HFFc6 (cell line): ENCODE measurements at regions not wholly inside any gene's neighbourhood (a gene's known extent, or its start where the extent isn't known, plus 50 kb on each side); places are given as distances from the start of the nearest gene placed in this dataset.

Experiments used
- DNase-seq: peaks from one replicate; pipeline ENCODE4 v3.0.0-alpha.2; 2018
- H3K27ac Mint-ChIP-seq: 2 replicates; pipeline ENCODE4 v1.8.0; 2020; ENCODE audit warnings: mild to moderate bottlenecking, mixed read lengths
- H3K27me3 Mint-ChIP-seq: 2 replicates; pipeline ENCODE4 v1.8.0; 2021; ENCODE audit warnings: mild to moderate bottlenecking, moderate library complexity, mixed read lengths; ENCODE audit not compliant: insufficient read depth
- H3K36me3 Mint-ChIP-seq: 2 replicates; pipeline ENCODE4 v1.8.0; 2021; ENCODE audit warnings: low read depth, mixed read lengths
- H3K4me1 Mint-ChIP-seq: 2 replicates; pipeline ENCODE4 v1.8.0; 2020; ENCODE audit warnings: low read depth, mixed read lengths
- H3K4me3 Mint-ChIP-seq: 2 replicates; pipeline ENCODE4 v1.8.0; 2020; ENCODE audit warnings: mild to moderate bottlenecking, moderate library complexity, mixed read lengths
- H3K9me3 Mint-ChIP-seq: 2 replicates; pipeline ENCODE4 v1.8.0; 2020; ENCODE audit warnings: mild to moderate bottlenecking, mixed read lengths
- CTCF ChIP-seq: fragments of 200-600 bp; sonication (generic); IDR thresholded peaks from 2 replicates; pipeline ENCODE4 v1.5.0; 2021; ENCODE audit warnings: antibody characterized with exemption, mild to moderate bottlenecking

DNA sequence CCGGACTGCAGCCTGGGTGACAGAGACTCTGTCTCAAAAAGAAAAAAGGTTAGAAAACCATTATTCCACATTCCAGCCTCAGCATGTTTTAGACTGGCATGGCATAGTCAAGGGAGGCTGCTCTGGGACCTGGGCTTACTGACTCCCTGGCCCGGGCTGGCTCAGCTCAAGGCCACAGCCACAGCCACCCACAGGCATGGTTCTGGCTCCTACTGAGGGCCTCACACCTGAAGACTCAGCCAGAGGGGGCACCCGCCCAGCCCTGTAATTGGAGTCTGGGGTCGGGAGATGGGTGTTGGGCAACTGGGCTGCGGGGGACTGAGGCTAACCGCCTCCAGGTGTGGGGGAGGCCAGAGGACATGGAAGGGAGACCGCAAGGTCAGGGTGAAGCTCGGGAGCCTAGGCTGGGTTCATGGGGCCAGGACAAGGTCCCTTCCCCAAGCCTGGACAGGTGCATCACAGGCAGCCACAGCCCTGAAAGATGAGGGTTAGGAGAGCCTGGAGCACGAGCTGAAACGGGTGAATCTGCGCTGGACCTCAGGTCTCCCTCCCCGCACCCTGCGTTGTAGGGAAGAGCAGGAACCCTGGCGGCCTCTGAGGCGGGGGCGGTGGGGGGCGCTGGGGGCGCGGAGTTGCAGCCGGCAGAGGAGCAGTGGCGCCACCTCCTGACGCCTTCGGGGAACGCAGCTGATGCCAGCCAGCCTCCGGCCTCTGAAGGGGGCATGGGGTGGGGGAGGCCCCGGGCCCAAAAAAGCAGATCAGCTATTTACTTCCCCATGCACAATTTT, 67.7 kb upstream of the SRSF6 start:
- Mint-ChIP-seq H3K4me1 (peaks cover 20% of the 10 kb centered on the region), H3K9me3 (no peaks in the 10 kb centered on the region), H3K4me3 (no peak overlapping the region), H3K36me3 (no peaks in the 10 kb centered on the region), H3K27ac (no peak overlapping the region), H3K27me3 (peaks cover 3% of the 10 kb centered on the region)
- no peak for DNase-seq
- TF ChIP-seq CTCF: peak; percentile 84

GRCh38 chr20:43389211-43389610, 68.5 kb upstream of the SRSF6 start:
- peaks cover 26% of the 10 kb centered on the region for H3K4me1 Mint-ChIP-seq

GRCh38 chr20:43388268-43389002, 69.3 kb upstream of the SRSF6 start:
- no peaks in the 10 kb centered on the region for H3K36me3 Mint-ChIP-seq
- peaks cover 33% of the 10 kb centered on the region for H3K4me1 Mint-ChIP-seq
- H3K27me3 Mint-ChIP-seq: no peaks in the 10 kb centered on the region; the same call in 1 of the 2 replicates
- peak overlapping the region; percentile 14; the same call in 1 of the 2 replicates for H3K4me3 Mint-ChIP-seq
- no peaks in the 10 kb centered on the region for H3K9me3 Mint-ChIP-seq
- no peak for DNase-seq
- no peak for TF ChIP-seq CTCF
- no peak overlapping the region for H3K27ac Mint-ChIP-seq

More at GRCh38 chr20:43389211-43389610, 68.5 kb upstream of the SRSF6 start:
- Mint-ChIP-seq H3K9me3 (no peaks in the 10 kb centered on the region), H3K27me3 (no peaks in the 10 kb centered on the region; the same call in 1 of the 2 replicates), H3K27ac (no peak overlapping the region), H3K4me3 (peak overlapping the region; percentile 14; the same call in 1 of the 2 replicates), H3K36me3 (no peaks in the 10 kb centered on the region)
- DNase-seq: no peak
- no peak for TF ChIP-seq CTCF

- H3K4me1 Mint-ChIP-seq: peaks cover 40% of the 10 kb centered on the region
- H3K27me3 Mint-ChIP-seq: no peaks in the 10 kb centered on the region; the same call in 1 of the 2 replicates
- H3K9me3 Mint-ChIP-seq: no peaks in the 10 kb centered on the region
- no peak overlapping the region for H3K4me3 Mint-ChIP-seq
- DNase-seq: no peak
- H3K36me3 Mint-ChIP-seq: no peaks in the 10 kb centered on the region
- TF ChIP-seq CTCF: no peak
- no peak overlapping the region for H3K27ac Mint-ChIP-seq
Observed at GRCh38 chr20:43387737-43388136, 70.0 kb upstream of the SRSF6 start.

GRCh38 chr20:43386878-43387277, 70.8 kb upstream of the SRSF6 start:
- Mint-ChIP-seq H3K36me3 (no peaks in the 10 kb centered on the region), H3K27me3 (no peaks in the 10 kb centered on the region; the same call in 1 of the 2 replicates), H3K4me3 (no peak overlapping the region), H3K27ac (no peak overlapping the region), H3K9me3 (no peaks in the 10 kb centered on the region), H3K4me1 (peaks cover 47% of the 10 kb centered on the region)
- no peak for DNase-seq
- no peak for TF ChIP-seq CTCF
